ENCODE measurements at regions not wholly inside any gene's neighbourhood (a gene's known extent, or its start where the extent isn't known, plus 50 kb on each side); places are given as distances from the start of the nearest gene placed in this dataset.
"Not testable (repeated sequence)": the region's sequence is repeated elsewhere in the genome, so short reads cannot be mapped to it uniquely, and the experiment has no call there.

- intact Hi-C loops (cut with DNase I), result no loop called here
- H3K27me3 ChIP-seq, result no peaks in the 10 kb centered on the region
- TF ChIP-seq CTCF (IDR thresholded peaks at IDR 0.05), result no peak
- H3K9me3 ChIP-seq, result no peaks in the 10 kb centered on the region
- H3K4me3 ChIP-seq, result no peak overlapping the region
- H3K27ac ChIP-seq, result no peak overlapping the region
- no peaks in the 10 kb centered on the region for H3K4me1 ChIP-seq
- no peak for DNase-seq (ENCODE audit: low spot score in 2 of 2)
- H3K36me3 ChIP-seq, result no peaks in the 10 kb centered on the region
Measured at GRCh38 chr6:169915769-169916550, 164.5 kb downstream of the ERMARD start.

GRCh38 chr6:169913745-169914144 lies 162.3 kb downstream of the ERMARD start:
- H3K4me3 ChIP-seq; H3K4me1 ChIP-seq; H3K36me3 ChIP-seq; DNase-seq (ENCODE audit: low spot score in 2 of 2); H3K9me3 ChIP-seq; H3K27ac ChIP-seq; intact Hi-C loops (cut with DNase I); H3K27me3 ChIP-seq: not testable (repeated sequence)

- intact Hi-C loops (cut with DNase I), result no loop called here
- Histone ChIP-seq H3K9me3 (no peaks in the 10 kb centered on the region), H3K27me3 (no peaks in the 10 kb centered on the region), H3K36me3 (no peaks in the 10 kb centered on the region), H3K4me3 (no peak overlapping the region), H3K4me1 (no peaks in the 10 kb centered on the region), H3K27ac (no peak overlapping the region)
- TF ChIP-seq CTCF (IDR thresholded peaks at IDR 0.05), result no peak
- no peak for DNase-seq (ENCODE audit: low spot score in 2 of 2)
Measured at GRCh38 chr6:169913096-169913638, 161.7 kb downstream of the ERMARD start.

DNA sequence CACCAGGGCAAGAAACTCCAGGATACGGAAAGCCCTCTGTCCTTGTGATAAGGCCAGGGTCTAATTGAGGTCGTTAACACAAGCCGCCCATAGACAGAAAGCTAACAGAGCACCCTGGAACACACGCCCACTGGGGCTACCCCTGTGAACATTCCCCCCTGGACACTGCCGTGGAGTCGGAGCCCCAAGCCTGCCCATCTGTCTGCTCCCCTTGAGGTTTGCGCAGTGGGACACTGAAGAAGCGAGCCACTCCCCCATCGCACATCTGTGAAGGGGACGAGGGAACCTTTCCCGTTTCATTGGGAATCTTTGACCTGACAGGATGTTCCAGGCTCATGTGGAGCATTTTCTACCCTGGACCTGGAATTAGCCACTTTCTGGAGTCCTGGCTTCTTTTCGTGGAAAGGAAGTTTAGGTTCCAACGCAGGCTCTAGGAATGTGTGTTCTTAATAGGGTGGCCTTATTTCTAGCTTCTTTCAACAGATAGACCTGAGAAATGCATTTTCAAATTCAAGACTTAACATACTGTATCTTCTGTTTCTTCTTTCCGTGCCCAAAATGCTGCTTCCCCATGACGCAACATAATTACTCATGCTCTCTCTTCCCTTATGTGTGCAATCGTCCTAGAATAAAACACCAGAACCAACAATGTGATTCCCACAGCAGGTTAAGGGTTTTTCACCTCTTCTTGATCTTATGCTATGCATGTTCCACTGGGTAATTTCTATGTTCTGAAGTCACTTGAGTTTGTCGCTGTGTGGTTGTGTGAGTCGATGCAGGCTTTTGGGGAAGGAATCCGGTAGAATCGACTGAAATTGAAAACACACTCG lies 161.1 kb downstream of the ERMARD start:
- Histone ChIP-seq H3K4me1 (no peaks in the 10 kb centered on the region), H3K27me3 (no peaks in the 10 kb centered on the region), H3K9me3 (no peaks in the 10 kb centered on the region), H3K36me3 (no peaks in the 10 kb centered on the region), H3K27ac (no peak overlapping the region), H3K4me3 (no peak overlapping the region)
- no peak for TF ChIP-seq CTCF (IDR thresholded peaks at IDR 0.05)
- no peak for DNase-seq (ENCODE audit: low spot score in 2 of 2)
- intact Hi-C loops (cut with DNase I), result no loop called here

- TF ChIP-seq CTCF (IDR thresholded peaks at IDR 0.05), result no peak
- Histone ChIP-seq H3K36me3 (no peaks in the 10 kb centered on the region), H3K4me3 (no peak overlapping the region), H3K9me3 (no peaks in the 10 kb centered on the region), H3K27ac (no peak overlapping the region), H3K4me1 (no peaks in the 10 kb centered on the region), H3K27me3 (no peaks in the 10 kb centered on the region)
- intact Hi-C loops (cut with DNase I), result no loop called here
- DNase-seq (ENCODE audit: low spot score in 2 of 2), result no peak
Measured at GRCh38 chr6:169911264-169912263, 160.1 kb downstream of the ERMARD start.
